A549 (cell line): ENCODE measurements at regions not wholly inside any gene's neighbourhood (a gene's known extent, or its start where the extent isn't known, plus 50 kb on each side); places are given as distances from the start of the nearest gene placed in this dataset.

Experiments
- BCL3 ChIP-seq: fragments of >200 bp; sonication (Bioruptor Twin); formaldehyde crosslinking; IDR thresholded peaks from 3 replicates; pipeline ENCODE4 v1.6.1; 2016
- BHLHE40 ChIP-seq: IDR thresholded peaks from 2 replicates; pipeline ENCODE4 v1.6.1; 2012; ENCODE audit warnings: low read depth, low read length, inconsistent platforms
- EHF ChIP-seq: fragments of 250-450 bp; sonication (Bioruptor Pico); IDR thresholded peaks from 2 replicates; pipeline ENCODE4 v1.5.0; 2020; ENCODE audit warnings: mild to moderate bottlenecking
- EHMT2 ChIP-seq: fragments of 200-600 bp; sonication (generic); IDR thresholded peaks from 2 replicates; pipeline ENCODE4 v1.6.1; 2016; ENCODE audit warnings: antibody characterized with exemption, low read depth, mild to moderate bottlenecking, moderate library complexity
- EP300 ChIP-seq, 2 experiments: fragments of >200 bp; sonication (Bioruptor Twin); formaldehyde crosslinking; IDR thresholded peaks; 2 replicates in 1 of 2; 3 replicates in 1 of 2; pipeline ENCODE4 v1.6.1; 2016 to 2017
- MAZ ChIP-seq: fragments of 150-350 bp; IDR thresholded peaks from 2 replicates; pipeline ENCODE4 v1.6.1; 2014; ENCODE audit warnings: antibody characterized with exemption, low read depth, low read length, borderline replicate concordance
- POLR2A ChIP-seq: IDR thresholded peaks from 2 replicates; pipeline ENCODE4 v1.6.1; 2012; ENCODE audit warnings: mild to moderate bottlenecking, low read length
- TF ChIP-seq, protein P1 (sequence below): fragments of >200 bp; sonication (Bioruptor Twin); formaldehyde crosslinking; IDR thresholded peaks from 3 replicates; pipeline ENCODE4 v1.5.1; 2016
- TF ChIP-seq, protein P2 (sequence below): IDR thresholded peaks from 2 replicates; pipeline ENCODE4 v1.6.1; 2012
- TF ChIP-seq, protein P3 (sequence below): fragments of 200-600 bp; sonication (generic); IDR thresholded peaks from 2 replicates; pipeline ENCODE4 v1.6.1; 2016; ENCODE audit warnings: antibody characterized with exemption, mild to moderate bottlenecking, moderate library complexity

DNA sequence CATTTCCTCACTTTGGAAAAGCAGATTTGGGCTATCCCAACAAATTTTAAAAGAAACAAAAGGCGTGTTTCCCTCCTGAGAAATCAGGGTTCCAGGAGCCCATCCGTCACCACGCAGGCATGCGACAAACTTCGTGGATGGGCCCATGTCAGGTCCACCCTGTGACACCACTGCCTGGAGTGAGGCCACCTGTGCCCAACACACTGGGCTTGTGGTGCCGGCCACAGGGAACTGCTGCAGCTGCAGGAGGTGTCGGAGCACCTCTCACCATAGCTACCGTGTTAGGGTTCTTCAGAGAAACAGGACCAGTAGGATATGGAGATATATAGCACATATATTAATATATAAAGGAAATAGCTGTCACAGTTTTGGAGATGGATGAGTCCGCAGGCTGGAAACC lies 53.0 kb upstream of the BCL11B start:
- TF ChIP-seq BCL3, result no peak
- TF ChIP-seq, protein P1, sequence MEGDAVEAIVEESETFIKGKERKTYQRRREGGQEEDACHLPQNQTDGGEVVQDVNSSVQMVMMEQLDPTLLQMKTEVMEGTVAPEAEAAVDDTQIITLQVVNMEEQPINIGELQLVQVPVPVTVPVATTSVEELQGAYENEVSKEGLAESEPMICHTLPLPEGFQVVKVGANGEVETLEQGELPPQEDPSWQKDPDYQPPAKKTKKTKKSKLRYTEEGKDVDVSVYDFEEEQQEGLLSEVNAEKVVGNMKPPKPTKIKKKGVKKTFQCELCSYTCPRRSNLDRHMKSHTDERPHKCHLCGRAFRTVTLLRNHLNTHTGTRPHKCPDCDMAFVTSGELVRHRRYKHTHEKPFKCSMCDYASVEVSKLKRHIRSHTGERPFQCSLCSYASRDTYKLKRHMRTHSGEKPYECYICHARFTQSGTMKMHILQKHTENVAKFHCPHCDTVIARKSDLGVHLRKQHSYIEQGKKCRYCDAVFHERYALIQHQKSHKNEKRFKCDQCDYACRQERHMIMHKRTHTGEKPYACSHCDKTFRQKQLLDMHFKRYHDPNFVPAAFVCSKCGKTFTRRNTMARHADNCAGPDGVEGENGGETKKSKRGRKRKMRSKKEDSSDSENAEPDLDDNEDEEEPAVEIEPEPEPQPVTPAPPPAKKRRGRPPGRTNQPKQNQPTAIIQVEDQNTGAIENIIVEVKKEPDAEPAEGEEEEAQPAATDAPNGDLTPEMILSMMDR, result no peak
- TF ChIP-seq EP300 (IDR thresholded peaks at IDR 0.05), result no peak
- no peak for TF ChIP-seq EHMT2
- TF ChIP-seq POLR2A, result no peak
- TF ChIP-seq EHF (CRISPR knock-in tag), result no peak
- TF ChIP-seq, protein P2, sequence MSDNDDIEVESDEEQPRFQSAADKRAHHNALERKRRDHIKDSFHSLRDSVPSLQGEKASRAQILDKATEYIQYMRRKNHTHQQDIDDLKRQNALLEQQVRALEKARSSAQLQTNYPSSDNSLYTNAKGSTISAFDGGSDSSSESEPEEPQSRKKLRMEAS, result no peak
- no peak for TF ChIP-seq BHLHE40
- TF ChIP-seq, protein P3, sequence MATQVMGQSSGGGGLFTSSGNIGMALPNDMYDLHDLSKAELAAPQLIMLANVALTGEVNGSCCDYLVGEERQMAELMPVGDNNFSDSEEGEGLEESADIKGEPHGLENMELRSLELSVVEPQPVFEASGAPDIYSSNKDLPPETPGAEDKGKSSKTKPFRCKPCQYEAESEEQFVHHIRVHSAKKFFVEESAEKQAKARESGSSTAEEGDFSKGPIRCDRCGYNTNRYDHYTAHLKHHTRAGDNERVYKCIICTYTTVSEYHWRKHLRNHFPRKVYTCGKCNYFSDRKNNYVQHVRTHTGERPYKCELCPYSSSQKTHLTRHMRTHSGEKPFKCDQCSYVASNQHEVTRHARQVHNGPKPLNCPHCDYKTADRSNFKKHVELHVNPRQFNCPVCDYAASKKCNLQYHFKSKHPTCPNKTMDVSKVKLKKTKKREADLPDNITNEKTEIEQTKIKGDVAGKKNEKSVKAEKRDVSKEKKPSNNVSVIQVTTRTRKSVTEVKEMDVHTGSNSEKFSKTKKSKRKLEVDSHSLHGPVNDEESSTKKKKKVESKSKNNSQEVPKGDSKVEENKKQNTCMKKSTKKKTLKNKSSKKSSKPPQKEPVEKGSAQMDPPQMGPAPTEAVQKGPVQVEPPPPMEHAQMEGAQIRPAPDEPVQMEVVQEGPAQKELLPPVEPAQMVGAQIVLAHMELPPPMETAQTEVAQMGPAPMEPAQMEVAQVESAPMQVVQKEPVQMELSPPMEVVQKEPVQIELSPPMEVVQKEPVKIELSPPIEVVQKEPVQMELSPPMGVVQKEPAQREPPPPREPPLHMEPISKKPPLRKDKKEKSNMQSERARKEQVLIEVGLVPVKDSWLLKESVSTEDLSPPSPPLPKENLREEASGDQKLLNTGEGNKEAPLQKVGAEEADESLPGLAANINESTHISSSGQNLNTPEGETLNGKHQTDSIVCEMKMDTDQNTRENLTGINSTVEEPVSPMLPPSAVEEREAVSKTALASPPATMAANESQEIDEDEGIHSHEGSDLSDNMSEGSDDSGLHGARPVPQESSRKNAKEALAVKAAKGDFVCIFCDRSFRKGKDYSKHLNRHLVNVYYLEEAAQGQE, result no peak
- no peak for TF ChIP-seq MAZ
